GM10248 (cell line): ENCODE measurements at regions not wholly inside any gene's neighbourhood (a gene's known extent, or its start where the extent isn't known, plus 50 kb on each side); places are given as distances from the start of the nearest gene placed in this dataset.

Source experiments
- CTCF ChIA-PET: fragments of 300-600 bp; sonication (Branson Sonifier 250); formaldehyde crosslinking; extraction: SDS; loops from one replicate; lab custom pipeline; 2021; ENCODE audit warnings: antibody characterized with exemption; lab: Yijun Ruan, JAX
- POLR2A ChIA-PET: fragments of 350-650 bp; sonication (Branson Sonifier 250); formaldehyde crosslinking; extraction: SDS; loops from one replicate; lab custom pipeline; 2020; ENCODE audit warnings: antibody characterized with exemption; lab: Yijun Ruan, JAX
- DNase-seq: peaks from one replicate; pipeline ENCODE4 v3.0.0; 2012; ENCODE audit errors: extremely low spot score
- TF ChIP-seq, protein P1 (sequence below): IDR thresholded peaks from 2 replicates; pipeline ENCODE4 v1.5.1; 2012; ENCODE audit warnings: mild to moderate bottlenecking, low read depth; ENCODE audit errors: extremely low read depth, missing control alignments, control extremely low read depth

DNA sequence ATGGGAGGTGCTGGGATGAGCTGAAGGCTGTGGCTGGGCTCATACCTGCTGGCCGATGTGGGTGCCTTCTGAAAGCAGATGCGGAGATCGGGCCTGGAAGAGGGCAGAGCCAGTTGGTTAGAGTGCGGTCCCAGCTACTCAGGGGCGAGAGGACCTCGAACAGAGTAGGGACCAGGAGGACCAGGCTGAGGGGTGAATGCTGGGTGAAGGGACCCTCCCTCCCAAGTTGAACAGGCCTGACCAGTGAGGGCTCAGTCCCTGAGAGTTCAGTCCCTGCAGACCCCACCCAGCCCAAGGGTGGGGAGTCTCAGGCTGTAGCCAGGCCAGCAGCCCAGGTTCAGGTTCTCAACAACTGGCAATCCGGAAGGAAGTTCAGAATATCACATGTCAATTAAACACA is 232.8 kb upstream of the HS6ST1 start:
- ChIA-PET CTCF (interaction anchor here (1.5 kb wide), 1 partner anchor 10 kb away, joined by 4 read pairs; no protein-coding TSS in a partner anchor), POLR2A (no interaction called here)
- no peak for DNase-seq
- TF ChIP-seq, protein P1, sequence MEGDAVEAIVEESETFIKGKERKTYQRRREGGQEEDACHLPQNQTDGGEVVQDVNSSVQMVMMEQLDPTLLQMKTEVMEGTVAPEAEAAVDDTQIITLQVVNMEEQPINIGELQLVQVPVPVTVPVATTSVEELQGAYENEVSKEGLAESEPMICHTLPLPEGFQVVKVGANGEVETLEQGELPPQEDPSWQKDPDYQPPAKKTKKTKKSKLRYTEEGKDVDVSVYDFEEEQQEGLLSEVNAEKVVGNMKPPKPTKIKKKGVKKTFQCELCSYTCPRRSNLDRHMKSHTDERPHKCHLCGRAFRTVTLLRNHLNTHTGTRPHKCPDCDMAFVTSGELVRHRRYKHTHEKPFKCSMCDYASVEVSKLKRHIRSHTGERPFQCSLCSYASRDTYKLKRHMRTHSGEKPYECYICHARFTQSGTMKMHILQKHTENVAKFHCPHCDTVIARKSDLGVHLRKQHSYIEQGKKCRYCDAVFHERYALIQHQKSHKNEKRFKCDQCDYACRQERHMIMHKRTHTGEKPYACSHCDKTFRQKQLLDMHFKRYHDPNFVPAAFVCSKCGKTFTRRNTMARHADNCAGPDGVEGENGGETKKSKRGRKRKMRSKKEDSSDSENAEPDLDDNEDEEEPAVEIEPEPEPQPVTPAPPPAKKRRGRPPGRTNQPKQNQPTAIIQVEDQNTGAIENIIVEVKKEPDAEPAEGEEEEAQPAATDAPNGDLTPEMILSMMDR = no peak

DNA sequence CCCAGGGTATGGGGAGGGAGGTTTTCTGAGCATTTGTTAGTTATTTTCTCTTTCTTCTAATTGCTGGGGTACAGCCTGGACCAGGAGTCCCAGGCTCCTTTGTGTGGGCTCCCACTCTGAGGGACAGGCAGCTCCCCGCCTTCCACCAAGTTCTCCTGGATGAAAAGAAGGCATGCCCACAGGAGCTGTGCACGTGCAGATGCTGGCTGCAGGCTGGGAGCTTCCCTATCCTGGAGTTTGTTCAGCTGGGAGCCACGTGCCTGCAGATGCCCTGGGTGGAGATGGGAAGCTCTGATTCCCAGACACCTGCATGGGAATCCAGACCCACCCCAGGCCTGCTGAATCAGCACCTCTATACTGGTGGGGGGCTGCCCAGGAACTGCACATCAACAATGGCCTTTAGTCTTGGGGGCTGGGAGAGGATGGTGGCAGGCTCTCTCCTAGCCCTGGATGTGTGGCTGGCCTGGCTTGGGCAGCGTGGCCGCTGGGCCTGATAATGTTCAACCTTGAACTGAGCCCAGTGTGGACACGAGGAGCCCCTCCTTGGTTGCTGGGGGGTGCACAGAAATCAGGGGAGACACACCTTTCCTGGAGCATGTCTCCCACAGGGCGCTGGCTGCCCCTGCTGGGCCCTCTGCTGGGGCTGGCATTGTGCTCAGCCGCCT is 233.6 kb upstream of the HS6ST1 start:
- POLR2A ChIA-PET = no interaction called here
- DNase-seq = no peak

DNA sequence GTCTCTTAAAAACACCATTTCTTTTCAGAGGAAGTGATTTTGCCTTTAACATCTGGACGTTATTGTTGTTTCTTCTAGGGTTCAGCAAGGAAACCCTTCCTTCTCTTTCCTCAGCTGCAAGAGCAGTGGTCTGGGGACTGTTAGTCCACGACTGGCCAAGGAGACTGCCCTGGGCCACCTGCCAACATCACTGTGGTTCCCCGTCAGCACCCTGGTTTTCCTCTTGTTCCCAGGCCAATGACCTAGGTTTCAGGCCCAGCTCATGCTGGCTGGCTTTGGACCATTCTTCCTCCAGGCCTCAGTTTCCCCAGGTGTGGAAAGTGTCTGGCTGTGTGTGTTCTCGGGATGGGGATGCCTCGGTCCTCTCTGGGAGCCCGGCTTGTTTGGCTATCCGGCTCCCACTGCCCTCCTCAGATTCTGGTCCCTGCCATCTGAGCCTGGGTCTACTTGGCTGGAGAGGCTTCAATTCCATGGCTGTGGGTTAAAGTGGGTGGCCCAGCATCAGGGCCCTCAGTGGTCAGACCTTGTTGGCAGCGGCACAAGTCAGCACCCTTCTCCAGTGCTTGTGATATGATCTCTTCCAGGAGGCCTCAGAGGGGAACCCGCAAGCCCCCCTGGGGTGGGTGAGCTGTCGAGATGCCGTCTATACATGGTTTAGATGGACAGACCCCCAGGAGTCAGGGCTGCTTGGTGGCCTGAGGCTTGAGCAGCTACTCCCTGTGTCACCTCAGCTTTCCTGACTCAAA is 234.3 kb upstream of the HS6ST1 start:
- TF ChIP-seq, protein P1 = no peak
- no peak for DNase-seq
- ChIA-PET CTCF (interaction anchor here (1.5 kb wide), 1 partner anchor 12 kb away, joined by 4 read pairs; no protein-coding TSS in a partner anchor), POLR2A (no interaction called here)

More for the DNA sequence above, 233.6 kb upstream of the HS6ST1 start:
- TF ChIP-seq, protein P1 = no peak
- CTCF ChIA-PET = interaction anchor here (1.5 kb wide), 1 partner anchor 11 kb away, joined by 4 read pairs; no protein-coding TSS in a partner anchor

DNA sequence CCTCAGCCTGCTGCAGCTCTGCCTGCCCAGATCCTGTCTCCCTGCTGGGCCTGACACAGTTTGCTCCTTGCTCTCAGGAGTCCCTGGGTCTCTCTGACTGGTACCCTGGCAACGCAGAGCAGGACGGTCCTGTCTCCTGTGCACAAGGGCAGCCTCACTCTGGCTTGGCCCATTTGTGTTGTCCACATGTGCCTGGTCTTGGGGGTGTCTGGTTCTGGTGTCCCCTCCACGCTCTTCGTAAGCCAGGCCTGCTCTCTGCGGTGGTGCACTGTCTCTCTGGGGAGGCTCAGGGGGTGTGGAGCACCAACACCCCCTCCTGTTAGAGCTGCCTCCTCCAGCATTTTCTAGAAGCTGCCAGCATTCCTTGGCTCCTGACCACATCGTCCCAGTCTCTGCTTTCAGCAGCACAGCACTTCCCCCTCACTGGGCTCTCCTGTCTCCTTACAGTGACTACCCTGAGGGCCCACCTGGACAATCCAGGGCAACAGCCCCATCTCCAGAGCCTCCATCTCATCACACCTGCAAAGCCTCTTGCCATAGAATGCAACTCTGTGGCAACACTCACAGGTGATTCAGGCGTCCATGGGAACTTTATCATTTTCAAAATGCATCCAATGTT is 235.6 kb upstream of the HS6ST1 start:
- TF ChIP-seq, protein P1 = no peak
- ChIA-PET POLR2A (no interaction called here), CTCF (no interaction called here)
- no peak for DNase-seq

DNA sequence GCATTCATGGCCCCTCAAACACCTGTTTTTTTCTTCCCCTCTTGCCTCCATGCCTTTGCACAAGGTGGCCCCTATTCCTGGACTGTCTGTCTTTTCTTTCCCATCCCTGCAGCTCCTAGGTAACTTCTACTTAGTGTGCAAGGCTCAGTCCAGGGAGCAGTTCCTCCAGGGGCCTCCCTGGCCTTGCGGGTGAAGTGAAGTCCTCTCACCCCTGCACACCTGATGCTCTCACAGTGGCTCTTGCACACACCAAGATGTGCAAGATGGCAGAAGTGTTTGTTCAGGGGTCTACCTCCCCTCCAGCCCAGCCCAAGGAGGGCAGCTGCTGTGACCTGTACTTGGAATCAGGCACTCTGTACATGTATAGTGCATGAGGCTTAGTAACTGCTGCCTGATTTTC is 236.8 kb upstream of the HS6ST1 start:
- TF ChIP-seq, protein P1 = no peak
- DNase-seq = no peak
- POLR2A ChIA-PET = no interaction called here
- CTCF ChIA-PET = no interaction called here

DNA sequence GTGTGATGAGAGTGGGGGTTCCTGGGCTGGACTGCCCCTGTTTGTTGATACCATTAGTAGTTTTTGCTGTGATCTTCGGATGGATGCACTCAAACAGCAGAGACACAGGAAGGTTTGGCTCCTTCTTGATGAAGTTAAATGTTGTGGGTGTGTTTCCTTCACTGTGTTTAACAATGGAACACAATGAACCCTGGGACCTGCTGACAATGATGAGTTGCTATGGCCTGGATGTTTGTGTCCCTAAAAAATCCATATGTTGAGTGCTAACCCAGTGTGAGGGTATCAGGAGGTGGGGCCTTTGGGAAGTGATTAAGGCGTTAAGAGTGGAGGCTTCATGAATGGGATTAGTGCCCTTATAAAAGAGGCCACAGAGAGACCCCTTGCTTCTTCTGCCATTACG is 237.4 kb upstream of the HS6ST1 start:
- DNase-seq = no peak
- POLR2A ChIA-PET = no interaction called here
- TF ChIP-seq, protein P1 = no peak
- CTCF ChIA-PET = no interaction called here
